ENCODE measurements at regions not wholly inside any gene's neighbourhood (a gene's known extent, or its start where the extent isn't known, plus 50 kb on each side); places are given as distances from the start of the nearest gene placed in this dataset.

GRCh38 chr2:35160871-35161270, 1194.7 kb upstream of the CRIM1 start:
- no peaks in the 10 kb centered on the region for H3K36me3 Mint-ChIP-seq
- H4K20me1 ChIP-seq (ENCODE audit: insufficient read depth, low read length): no peaks in the 10 kb centered on the region
- H3K79me2 ChIP-seq (ENCODE audit: insufficient read depth, low read length): no peaks in the 10 kb centered on the region
- TF ChIP-seq, protein P1, sequence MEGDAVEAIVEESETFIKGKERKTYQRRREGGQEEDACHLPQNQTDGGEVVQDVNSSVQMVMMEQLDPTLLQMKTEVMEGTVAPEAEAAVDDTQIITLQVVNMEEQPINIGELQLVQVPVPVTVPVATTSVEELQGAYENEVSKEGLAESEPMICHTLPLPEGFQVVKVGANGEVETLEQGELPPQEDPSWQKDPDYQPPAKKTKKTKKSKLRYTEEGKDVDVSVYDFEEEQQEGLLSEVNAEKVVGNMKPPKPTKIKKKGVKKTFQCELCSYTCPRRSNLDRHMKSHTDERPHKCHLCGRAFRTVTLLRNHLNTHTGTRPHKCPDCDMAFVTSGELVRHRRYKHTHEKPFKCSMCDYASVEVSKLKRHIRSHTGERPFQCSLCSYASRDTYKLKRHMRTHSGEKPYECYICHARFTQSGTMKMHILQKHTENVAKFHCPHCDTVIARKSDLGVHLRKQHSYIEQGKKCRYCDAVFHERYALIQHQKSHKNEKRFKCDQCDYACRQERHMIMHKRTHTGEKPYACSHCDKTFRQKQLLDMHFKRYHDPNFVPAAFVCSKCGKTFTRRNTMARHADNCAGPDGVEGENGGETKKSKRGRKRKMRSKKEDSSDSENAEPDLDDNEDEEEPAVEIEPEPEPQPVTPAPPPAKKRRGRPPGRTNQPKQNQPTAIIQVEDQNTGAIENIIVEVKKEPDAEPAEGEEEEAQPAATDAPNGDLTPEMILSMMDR (IDR thresholded peaks at IDR 0.05): no peak
- peaks cover 0 to 3% (median 0%) of the 10 kb centered on the region in 7 donors for H3K9me3 Mint-ChIP-seq
- no peaks in the 10 kb centered on the region for H3K9me3 ChIP-seq (replicated peaks in 1 of 2; ENCODE audit: control insufficient read depth in 1 of 2, insufficient read depth in 1 of 2, low read length in 2 of 2)
- intact Hi-C loops (cut with micrococcal nuclease): no loop called here
- no peak for DNase-seq
- no peaks in the 10 kb centered on the region for H3K36me3 ChIP-seq (replicated peaks in 1 of 2; ENCODE audit: control insufficient read depth in 1 of 2, insufficient read depth in 2 of 2, low read length in 2 of 2)
- no peak overlapping the region for H3K4me3 Mint-ChIP-seq
- no peak overlapping the region for H3K9ac ChIP-seq (ENCODE audit: insufficient read depth, low read length, poor library complexity, severe bottlenecking)
- no peaks in the 10 kb centered on the region for H3K4me1 Mint-ChIP-seq
- no peak overlapping the region for H3K27ac ChIP-seq (ENCODE audit: low read depth in 1 of 2, low read length in 2 of 2)
- H3K27me3 ChIP-seq (ENCODE audit: control insufficient read depth in 2 of 2, insufficient read depth in 2 of 2, low read length in 2 of 2): no peaks in the 10 kb centered on the region
- H3K4me2 ChIP-seq (replicated peaks; ENCODE audit: extremely low read depth, low read length, poor library complexity, severe bottlenecking): no peak overlapping the region
- H3K4me3 ChIP-seq (replicated peaks in 1 of 3; ENCODE audit: low read depth in 2 of 3, low read length in 3 of 3): no peak overlapping the region
- no peak overlapping the region for H3K27ac Mint-ChIP-seq
- WGBS (ENCODE audit: insufficient coverage): 80% methylated on average over 1 of the region's 4 CpGs
- H3K4me1 ChIP-seq (ENCODE audit: control insufficient read depth in 1 of 2, insufficient read depth in 2 of 2, low read length in 2 of 2): no peaks in the 10 kb centered on the region
- no peak overlapping the region for H2AFZ ChIP-seq (ENCODE audit: insufficient read depth, low read depth, low read length, poor library complexity, severe bottlenecking)
- no peaks in the 10 kb centered on the region for H3K27me3 Mint-ChIP-seq (ENCODE audit: low read depth in 3 of 3)

DNA sequence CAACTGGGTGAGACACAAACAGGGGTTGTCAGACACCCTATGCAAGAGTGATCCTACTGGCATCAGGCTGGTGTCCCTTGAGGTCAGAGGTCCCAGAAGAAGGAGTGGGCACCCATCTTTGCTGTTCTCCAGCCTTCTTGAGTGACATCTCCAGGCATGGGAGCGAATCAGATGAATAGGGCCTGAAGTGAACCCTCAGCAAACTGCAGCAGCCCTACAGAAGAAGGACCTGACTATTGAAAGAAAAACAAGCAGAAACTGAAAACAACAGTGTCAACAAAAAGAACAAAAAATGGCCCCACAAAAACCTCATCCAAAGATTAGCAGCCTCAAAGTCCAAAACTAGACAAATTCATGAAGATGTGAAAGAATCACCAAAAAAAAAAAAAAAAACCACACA, 1229.7 kb upstream of the CRIM1 start:
- no peak overlapping the region for H3K9ac ChIP-seq (ENCODE audit: insufficient read depth, low read length, poor library complexity, severe bottlenecking)
- Mint-ChIP-seq H3K4me1 (no peaks in the 10 kb centered on the region), H3K27ac (no peak overlapping the region), H3K4me3 (no peak overlapping the region), H3K36me3 (no peaks in the 10 kb centered on the region), H3K9me3 (peaks cover 0 to 18% (median 10%) of the 10 kb centered on the region in 7 donors), H3K27me3 (ENCODE audit: low read depth in 3 of 3) (peaks cover 0 to 1% (median 0%) of the 10 kb centered on the region in 3 donors)
- DNase-seq: no peak
- H3K4me2 ChIP-seq (replicated peaks; ENCODE audit: extremely low read depth, low read length, poor library complexity, severe bottlenecking): no peak overlapping the region
- intact Hi-C loops (cut with micrococcal nuclease): no loop called here
- H3K79me2 ChIP-seq (ENCODE audit: insufficient read depth, low read length): no peaks in the 10 kb centered on the region
- WGBS (ENCODE audit: insufficient coverage): 80% methylated on average over 1 of the region's 1 CpG
- no peaks in the 10 kb centered on the region for H3K36me3 ChIP-seq (replicated peaks in 1 of 2; ENCODE audit: control insufficient read depth in 1 of 2, insufficient read depth in 2 of 2, low read length in 2 of 2)
- no peaks in the 10 kb centered on the region for H3K27me3 ChIP-seq (ENCODE audit: control insufficient read depth in 2 of 2, insufficient read depth in 2 of 2, low read length in 2 of 2)
- H4K20me1 ChIP-seq (ENCODE audit: insufficient read depth, low read length): no peaks in the 10 kb centered on the region
- TF ChIP-seq, protein P1 (IDR thresholded peaks at IDR 0.05): no peak
- H3K9me3 ChIP-seq (replicated peaks in 1 of 2; ENCODE audit: control insufficient read depth in 1 of 2, insufficient read depth in 1 of 2, low read length in 2 of 2): peaks cover 13 to 16% of the 10 kb centered on the region in 2 donors
- H3K27ac ChIP-seq (ENCODE audit: low read depth in 1 of 2, low read length in 2 of 2): no peak overlapping the region
- H3K4me1 ChIP-seq (ENCODE audit: control insufficient read depth in 1 of 2, insufficient read depth in 2 of 2, low read length in 2 of 2): no peaks in the 10 kb centered on the region
- H3K4me3 ChIP-seq (replicated peaks in 1 of 3; ENCODE audit: low read depth in 2 of 3, low read length in 3 of 3): no peak overlapping the region
- H2AFZ ChIP-seq (ENCODE audit: insufficient read depth, low read depth, low read length, poor library complexity, severe bottlenecking): no peak overlapping the region

Measured in CD14-positive monocyte (primary cell).